Urinary bladder (tissue), 3 donors: ENCODE measurements at regions not wholly inside any gene's neighbourhood (a gene's known extent, or its start where the extent isn't known, plus 50 kb on each side); places are given as distances from the start of the nearest gene placed in this dataset.

Experiments
- DNase-seq: peaks from one replicate; pipeline ENCODE4 v3.0.0-alpha.2; 2015; ENCODE audit errors: extremely low spot score
- H3K27ac ChIP-seq: one replicate; pipeline ENCODE4 v1.5.1; 2013; ENCODE audit warnings: low read depth, mild to moderate bottlenecking, moderate library complexity
- H3K36me3 ChIP-seq: one replicate; pipeline ENCODE4 v1.6.1; 2013; ENCODE audit warnings: mild to moderate bottlenecking, moderate library complexity; ENCODE audit not compliant: insufficient read depth
- H3K4me1 ChIP-seq: one replicate; pipeline ENCODE4 v1.6.1; 2013; ENCODE audit warnings: mild to moderate bottlenecking, moderate library complexity; ENCODE audit not compliant: insufficient read depth
- H3K4me3 ChIP-seq: one replicate; pipeline ENCODE4 v1.5.1; 2013; ENCODE audit warnings: low read depth, low read length
- WGBS: extraction: QIAGEN DNeasy Blood & Tissue Kit; methylation state at CpG from one replicate; pipeline ENCODE4 v1.1.7; 2013; 5-methylcytosine and 5-hydroxymethylcytosine counted together
- donor health status: healthy with polysubstance abuse.
- donor health status: healthy.

GRCh38 chr10:110366635-110367034, 61.9 kb upstream of the SMNDC1 start:
- WGBS = 85% methylated on average over 4 of the region's 4 CpGs
- Histone ChIP-seq H3K4me3 (no peak overlapping the region), H3K27ac (no peak overlapping the region), H3K4me1 (no peaks in the 10 kb centered on the region), H3K36me3 (no peaks in the 10 kb centered on the region)
- DNase-seq = no peak

DNA sequence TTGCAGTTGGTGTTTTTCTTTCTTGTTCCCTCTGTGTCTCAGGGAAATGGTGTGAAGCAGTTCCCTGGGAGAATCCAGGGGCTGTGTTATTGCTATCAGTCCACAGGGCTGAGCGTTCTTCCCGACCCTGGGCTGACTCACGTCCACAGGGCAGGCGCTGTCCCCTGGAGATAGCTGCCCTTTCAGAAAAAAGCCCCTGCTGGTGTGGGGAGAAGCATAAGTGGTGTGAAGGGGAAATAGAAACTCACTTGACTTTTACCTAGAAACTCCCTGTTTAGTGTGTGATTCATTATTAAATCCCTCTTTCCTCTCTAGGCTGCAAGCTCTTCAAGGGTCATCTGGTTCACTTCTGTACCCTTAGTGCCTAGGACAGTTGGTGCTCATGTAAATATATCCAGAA, 63.3 kb upstream of the SMNDC1 start:
- H3K36me3 ChIP-seq = no peaks in the 10 kb centered on the region
- WGBS = 69% methylated on average over 4 of the region's 4 CpGs
- H3K27ac ChIP-seq = no peak overlapping the region
- no peaks in the 10 kb centered on the region for H3K4me1 ChIP-seq
- DNase-seq = no peak
- H3K4me3 ChIP-seq = no peak overlapping the region

DNA sequence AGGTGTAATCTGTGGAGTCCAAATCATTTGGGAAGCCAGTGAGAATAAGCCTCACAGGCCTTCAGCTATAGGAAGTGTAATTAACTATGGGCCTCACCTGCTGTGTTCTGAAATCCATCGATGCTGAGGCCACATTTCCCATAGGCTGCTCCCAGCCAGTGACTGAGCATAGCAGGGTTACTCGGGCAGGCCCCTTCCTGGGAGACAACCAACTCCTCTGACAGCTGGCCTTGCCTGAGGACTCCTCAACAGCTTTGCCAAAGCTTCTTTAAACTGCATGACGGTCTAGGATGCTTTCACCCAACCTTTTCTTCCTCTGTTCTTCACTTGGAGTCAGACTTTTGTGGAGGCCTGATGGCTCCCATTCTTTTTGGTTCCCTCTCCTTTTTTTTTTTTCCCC, 63.8 kb upstream of the SMNDC1 start:
- Histone ChIP-seq H3K27ac (no peak overlapping the region), H3K36me3 (no peaks in the 10 kb centered on the region), H3K4me1 (no peaks in the 10 kb centered on the region), H3K4me3 (no peak overlapping the region)
- WGBS = 54% methylated on average over 3 of the region's 3 CpGs
- no peak for DNase-seq

DNA sequence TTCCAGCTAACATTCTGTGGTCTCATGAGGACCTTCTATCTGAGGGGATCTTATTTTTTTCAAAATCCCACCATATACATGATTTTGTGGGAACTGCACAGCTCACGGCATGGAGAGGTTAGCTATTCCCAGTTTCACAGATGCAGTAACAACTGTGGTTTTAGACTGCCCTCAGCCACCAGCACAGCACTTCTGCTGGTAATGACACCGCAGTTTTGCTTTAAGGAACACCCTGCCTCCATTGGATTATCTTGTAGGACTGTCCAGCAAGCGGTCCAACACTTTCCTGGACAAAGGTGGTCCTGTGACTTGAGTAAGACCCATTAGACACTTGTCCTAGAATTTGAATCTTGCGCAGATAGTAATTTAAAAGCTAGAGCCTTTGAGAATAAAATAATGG, 65.3 kb upstream of the SMNDC1 start:
- DNase-seq = no peak
- Histone ChIP-seq H3K36me3 (no peaks in the 10 kb centered on the region), H3K4me1 (no peaks in the 10 kb centered on the region), H3K27ac (no peak overlapping the region), H3K4me3 (no peak overlapping the region)
- 91% methylated on average over 4 of the region's 4 CpGs for WGBS

DNA sequence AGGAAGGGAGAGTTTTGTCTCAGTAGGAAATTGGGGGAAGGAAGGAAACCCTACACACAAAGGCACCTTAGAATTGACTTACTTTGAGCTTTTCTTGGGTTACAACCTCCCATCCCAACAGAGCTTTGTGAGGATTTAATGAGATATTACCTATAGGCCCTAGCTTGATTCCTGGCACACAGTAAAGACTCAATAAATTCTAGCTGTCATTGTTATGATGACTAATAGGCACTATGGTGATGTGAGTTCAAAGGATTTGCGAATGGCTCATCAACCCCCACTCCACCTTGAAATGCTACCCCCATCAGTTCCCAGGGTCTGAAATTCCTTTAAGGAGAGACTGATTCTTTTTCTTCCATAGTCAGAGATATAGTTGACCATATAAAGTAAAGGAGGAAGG, 67.9 kb upstream of the SMNDC1 start:
- no peaks in the 10 kb centered on the region for H3K4me1 ChIP-seq
- WGBS = 69% methylated on average over 1 of the region's 1 CpG

GRCh38 chr10:110373059-110373458, 68.3 kb upstream of the SMNDC1 start:
- H3K36me3 ChIP-seq = no peaks in the 10 kb centered on the region
- H3K4me3 ChIP-seq = no peak overlapping the region
- H3K4me1 ChIP-seq = no peaks in the 10 kb centered on the region
- WGBS = 90% methylated on average over 6 of the region's 6 CpGs
- H3K27ac ChIP-seq = no peak overlapping the region
- no peak for DNase-seq

More for the DNA sequence above, 67.9 kb upstream of the SMNDC1 start:
- no peak for DNase-seq
- H3K4me3 ChIP-seq = no peak overlapping the region
- H3K36me3 ChIP-seq = no peaks in the 10 kb centered on the region
- H3K27ac ChIP-seq = no peak overlapping the region

GRCh38 chr10:110373857-110374654, 69.3 kb upstream of the SMNDC1 start:
- no peak for DNase-seq
- no peaks in the 10 kb centered on the region for H3K4me1 ChIP-seq
- no peaks in the 10 kb centered on the region for H3K36me3 ChIP-seq
- no peak overlapping the region for H3K4me3 ChIP-seq
- 90% methylated on average over 8 of the region's 8 CpGs for WGBS
- H3K27ac ChIP-seq = no peak overlapping the region

GRCh38 chr10:110375121-110375520, 70.4 kb upstream of the SMNDC1 start:
- H3K4me3 ChIP-seq = no peak overlapping the region
- no peak for DNase-seq
- H3K36me3 ChIP-seq = no peaks in the 10 kb centered on the region
- no peak overlapping the region for H3K27ac ChIP-seq
- H3K4me1 ChIP-seq = no peaks in the 10 kb centered on the region
- WGBS = 91% methylated on average over 2 of the region's 2 CpGs

- WGBS = 74% methylated on average over 21 of the region's 21 CpGs
- Histone ChIP-seq H3K36me3 (no peaks in the 10 kb centered on the region), H3K27ac (no peak overlapping the region), H3K4me1 (no peaks in the 10 kb centered on the region), H3K4me3 (no peak overlapping the region)
- DNase-seq = no peak
Measured at GRCh38 chr10:110376021-110376766, 71.5 kb upstream of the SMNDC1 start.

GRCh38 chr10:110376767-110377160, 72.0 kb upstream of the SMNDC1 start:
- no peak for DNase-seq
- H3K36me3 ChIP-seq = no peaks in the 10 kb centered on the region
- 84% methylated on average over 5 of the region's 5 CpGs for WGBS

DNA sequence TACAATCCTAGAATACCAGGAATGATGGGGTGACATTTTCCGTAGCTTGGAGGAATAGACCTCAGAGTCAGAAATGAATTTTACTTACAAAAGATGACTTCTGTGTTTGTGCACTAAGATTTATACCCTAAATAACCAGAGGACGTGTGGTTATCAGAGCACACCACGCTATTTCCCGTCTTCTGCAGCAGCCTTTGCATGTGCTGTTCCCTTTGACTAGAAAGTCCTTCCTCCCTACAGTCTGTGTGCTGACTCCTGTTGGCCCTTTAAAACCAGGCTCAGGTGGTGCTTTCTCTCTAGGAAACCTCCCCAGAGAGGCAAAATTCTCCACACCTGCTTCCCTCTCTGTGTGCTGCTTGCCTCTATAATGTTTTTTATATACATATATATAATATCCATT, 73.3 kb upstream of the SMNDC1 start:
- Histone ChIP-seq H3K4me1 (no peaks in the 10 kb centered on the region), H3K36me3 (no peaks in the 10 kb centered on the region), H3K27ac (no peak overlapping the region), H3K4me3 (no peak overlapping the region)
- no peak for DNase-seq
- 80% methylated on average over 4 of the region's 4 CpGs for WGBS

More at GRCh38 chr10:110376767-110377160, 72.0 kb upstream of the SMNDC1 start:
- Histone ChIP-seq H3K27ac (no peak overlapping the region), H3K4me1 (no peaks in the 10 kb centered on the region), H3K4me3 (no peak overlapping the region)

- WGBS = 87% methylated on average over 6 of the region's 6 CpGs
- H3K4me3 ChIP-seq = no peak overlapping the region
- no peaks in the 10 kb centered on the region for H3K36me3 ChIP-seq
- no peak overlapping the region for H3K27ac ChIP-seq
- DNase-seq = no peak
- no peaks in the 10 kb centered on the region for H3K4me1 ChIP-seq
Measured at GRCh38 chr10:110378533-110379108, 73.9 kb upstream of the SMNDC1 start.

DNA sequence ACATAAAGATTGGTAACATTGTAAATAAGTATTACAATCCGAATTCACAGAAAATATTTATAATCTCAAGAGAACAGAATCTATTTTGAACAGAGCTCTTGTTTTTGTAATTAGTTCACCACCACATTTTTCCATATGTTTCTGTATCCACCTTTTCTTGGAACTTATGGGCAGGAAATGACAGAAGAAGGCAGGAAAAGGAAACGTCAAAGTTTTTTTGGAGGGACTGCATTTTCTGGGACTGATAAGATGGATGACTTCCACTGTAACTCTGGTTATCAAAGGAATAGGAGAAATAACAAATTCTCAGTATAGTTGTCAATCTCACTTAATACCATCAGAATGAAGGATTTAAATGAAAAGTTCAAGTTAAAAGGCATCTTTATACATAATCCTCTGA, 75.1 kb upstream of the SMNDC1 start:
- WGBS = 55% methylated on average over 2 of the region's 2 CpGs
- no peak for DNase-seq

GRCh38 chr10:110380293-110380692, 75.6 kb upstream of the SMNDC1 start:
- Histone ChIP-seq H3K27ac (no peak overlapping the region), H3K36me3 (no peaks in the 10 kb centered on the region), H3K4me1 (no peaks in the 10 kb centered on the region), H3K4me3 (no peak overlapping the region)
- DNase-seq = no peak

More for the DNA sequence above, 75.1 kb upstream of the SMNDC1 start:
- Histone ChIP-seq H3K27ac (no peak overlapping the region), H3K4me3 (no peak overlapping the region), H3K36me3 (no peaks in the 10 kb centered on the region), H3K4me1 (no peaks in the 10 kb centered on the region)
